GM12878 (cell line): ENCODE measurements at regions not wholly inside any gene's neighbourhood (a gene's known extent, or its start where the extent isn't known, plus 50 kb on each side); places are given as distances from the start of the nearest gene placed in this dataset.

Experiments
- BCLAF1 ChIP-seq: fragments of 450-650 bp; IDR thresholded peaks from 2 replicates; pipeline ENCODE4 v1.6.1; 2017; ENCODE audit warnings: antibody characterized with exemption, mild to moderate bottlenecking, moderate library complexity
- CTCF ChIP-seq, 3 experiments: IDR thresholded peaks in 2 of 3; conservative IDR thresholded peaks in 1 of 3; 2 replicates each; pipeline ENCODE4 v1.5.1; 2011; ENCODE audit warnings: low read depth in 3 of 3, low read length in 3 of 3, mild to moderate bottlenecking in 3 of 3, control low read depth in 2 of 3, moderate library complexity in 2 of 3, inconsistent platforms in 1 of 3, mixed read lengths in 1 of 3; ENCODE audit not compliant: control insufficient read depth in 2 of 3, insufficient read depth in 1 of 3; ENCODE audit errors: extremely low read depth in 1 of 3
- MYC ChIP-seq: IDR thresholded peaks from 2 replicates; pipeline ENCODE4 v1.6.1; 2011; ENCODE audit warnings: mild to moderate bottlenecking, low read length, moderate library complexity, inconsistent platforms; ENCODE audit not compliant: insufficient read depth, insufficient replicate concordance, insufficient read length, severe bottlenecking
- STAT1 ChIP-seq: fragments of 450-650 bp; conservative IDR thresholded peaks from 2 replicates; pipeline ENCODE4 v1.6.1; 2014; ENCODE audit warnings: antibody characterized with exemption, mild to moderate bottlenecking

DNA sequence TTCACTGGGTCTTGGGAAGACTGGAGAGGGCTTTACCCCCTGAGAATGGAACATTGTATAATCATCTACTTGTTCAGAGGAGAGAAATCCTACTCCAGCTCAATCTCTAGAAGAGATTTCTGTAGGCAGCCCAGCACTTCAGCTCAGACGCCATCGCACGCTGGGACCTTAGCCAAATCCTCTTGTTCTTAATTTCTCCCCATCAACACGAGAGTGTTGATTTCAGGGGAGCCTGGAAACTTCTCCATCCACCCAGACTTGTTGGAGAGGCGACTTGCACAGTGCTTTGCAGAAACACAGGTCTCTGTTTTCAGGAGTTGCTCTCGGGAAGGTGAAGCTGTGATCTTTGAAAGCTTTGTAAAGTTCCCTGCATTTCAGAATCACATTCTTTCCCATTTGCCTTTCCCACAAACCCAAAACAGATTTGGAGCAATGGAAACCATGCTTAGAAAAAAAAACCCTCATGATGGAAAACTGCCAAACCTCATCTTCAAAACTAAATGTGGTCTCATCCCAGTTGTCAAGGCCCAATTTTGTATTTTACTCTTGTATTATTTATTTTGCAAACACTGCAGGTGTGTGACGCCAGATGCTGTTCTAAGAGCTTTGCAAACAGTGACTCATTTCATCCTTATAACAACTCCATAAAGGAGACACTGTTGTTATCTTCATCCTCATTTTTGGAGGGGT, 60.9 kb downstream of the CALML3 start:
- TF ChIP-seq MYC = no peak
- TF ChIP-seq BCLAF1 = no peak
- TF ChIP-seq CTCF (IDR thresholded peaks at IDR 0.05 in 2 of 3, conservative IDR thresholded peaks at IDR 0.05 in 1 of 3; ENCODE audit: control insufficient read depth in 2 of 3, extremely low read depth in 1 of 3, insufficient read depth in 1 of 3, low read depth in 3 of 3, low read length in 3 of 3) = no peak
- no peak for TF ChIP-seq STAT1
